GM19438 (cell line): ENCODE measurements at regions not wholly inside any gene's neighbourhood (a gene's known extent, or its start where the extent isn't known, plus 50 kb on each side); places are given as distances from the start of the nearest gene placed in this dataset.
"Not testable (repeated sequence)": the region's sequence is repeated elsewhere in the genome, so short reads cannot be mapped to it uniquely, and the experiment has no call there.

Source experiments
- ATAC-seq: cut with Tn5 transposase; IDR thresholded peaks from one replicate; pipeline ENCODE4 v1.9.1; 2021; ENCODE audit warnings: low read depth; ENCODE audit not compliant: unreplicated experiment

GRCh38 chr14:96682401-96682800 is 114.8 kb upstream of the VRK1 start:
- ATAC-seq = no peak

GRCh38 chr14:96683562-96684289 is 113.5 kb upstream of the VRK1 start:
- no peak for ATAC-seq

GRCh38 chr14:96686126-96686525 is 111.1 kb upstream of the VRK1 start:
- ATAC-seq = no peak

- ATAC-seq = no peak
Observed at GRCh38 chr14:96688629-96689028, 108.6 kb upstream of the VRK1 start.

GRCh38 chr14:96690713-96691383 is 106.3 kb upstream of the VRK1 start:
- ATAC-seq = no peak

GRCh38 chr14:96693252-96693820 is 103.8 kb upstream of the VRK1 start:
- no peak for ATAC-seq

- ATAC-seq = no peak
Observed at GRCh38 chr14:96693987-96694386, 103.2 kb upstream of the VRK1 start.

GRCh38 chr14:96698960-96699539 is 98.1 kb upstream of the VRK1 start:
- no peak for ATAC-seq

- ATAC-seq = no peak
Observed at GRCh38 chr14:96699666-96700065, 97.5 kb upstream of the VRK1 start.

- no peak for ATAC-seq
Observed at GRCh38 chr14:96702831-96703230, 94.4 kb upstream of the VRK1 start.

GRCh38 chr14:96705422-96706092 is 91.6 kb upstream of the VRK1 start:
- no peak for ATAC-seq

- ATAC-seq = no peak
Observed at GRCh38 chr14:96706893-96707292, 90.3 kb upstream of the VRK1 start.

GRCh38 chr14:96710060-96710666 is 87.0 kb upstream of the VRK1 start:
- no peak for ATAC-seq

GRCh38 chr14:96711559-96712267 is 85.5 kb upstream of the VRK1 start:
- ATAC-seq = no peak

- ATAC-seq = no peak
Observed at GRCh38 chr14:96713426-96713825, 83.8 kb upstream of the VRK1 start.

- not testable (repeated sequence) for ATAC-seq
Observed at GRCh38 chr14:96714537-96714936, 82.6 kb upstream of the VRK1 start.

GRCh38 chr14:96717116-96717515 is 80.1 kb upstream of the VRK1 start:
- ATAC-seq = no peak

- ATAC-seq = no peak
Observed at GRCh38 chr14:96718407-96718806, 78.8 kb upstream of the VRK1 start.

- not testable (repeated sequence) for ATAC-seq
Observed at GRCh38 chr14:96720702-96721101, 76.5 kb upstream of the VRK1 start.

GRCh38 chr14:96722736-96723135 is 74.4 kb upstream of the VRK1 start:
- no peak for ATAC-seq
